ENCODE measurements at regions not wholly inside any gene's neighbourhood (a gene's known extent, or its start where the extent isn't known, plus 50 kb on each side); places are given as distances from the start of the nearest gene placed in this dataset.

GRCh38 chr18:77359561-77360314, 110.1 kb downstream of the GALR1 start:
- no peaks in the 10 kb centered on the region for H3K36me3 ChIP-seq (ENCODE audit: control insufficient read depth, insufficient read depth, low read length)
- no peak overlapping the region for H3K9ac ChIP-seq (ENCODE audit: low read length)
- no peaks in the 10 kb centered on the region for H3K4me1 ChIP-seq (ENCODE audit: control insufficient read depth, insufficient read depth, low read length)
- no peaks in the 10 kb centered on the region for H3K27me3 ChIP-seq (ENCODE audit: control insufficient read depth, insufficient read depth, low read length)
- no peak overlapping the region for H3K4me3 ChIP-seq (ENCODE audit: low read length)
- H3K27ac ChIP-seq (ENCODE audit: low read depth, low read length): no peak overlapping the region

- no peaks in the 10 kb centered on the region for H3K4me1 ChIP-seq (ENCODE audit: control insufficient read depth, insufficient read depth, low read length)
- no peak overlapping the region for H3K4me3 ChIP-seq (ENCODE audit: low read length)
- no peaks in the 10 kb centered on the region for H3K27me3 ChIP-seq (ENCODE audit: control insufficient read depth, insufficient read depth, low read length)
- H3K36me3 ChIP-seq (ENCODE audit: control insufficient read depth, insufficient read depth, low read length): no peaks in the 10 kb centered on the region
- no peak overlapping the region for H3K9ac ChIP-seq (ENCODE audit: low read length)
- no peak overlapping the region for H3K27ac ChIP-seq (ENCODE audit: low read depth, low read length)
These were observed 110.9 kb downstream of the GALR1 start for GRCh38 chr18:77360315-77361190.

- Histone ChIP-seq H3K27me3 (ENCODE audit: control insufficient read depth, insufficient read depth, low read length) (no peaks in the 10 kb centered on the region), H3K4me1 (ENCODE audit: control insufficient read depth, insufficient read depth, low read length) (no peaks in the 10 kb centered on the region), H3K4me3 (ENCODE audit: low read length) (no peak overlapping the region), H3K9ac (ENCODE audit: low read length) (no peak overlapping the region), H3K36me3 (ENCODE audit: control insufficient read depth, insufficient read depth, low read length) (no peaks in the 10 kb centered on the region), H3K27ac (ENCODE audit: low read depth, low read length) (no peak overlapping the region)
These were observed 111.7 kb downstream of the GALR1 start for GRCh38 chr18:77361382-77361781.

- H3K36me3 ChIP-seq (ENCODE audit: control insufficient read depth, insufficient read depth, low read length): no peaks in the 10 kb centered on the region
- H3K27me3 ChIP-seq (ENCODE audit: control insufficient read depth, insufficient read depth, low read length): no peaks in the 10 kb centered on the region
- H3K4me1 ChIP-seq (ENCODE audit: control insufficient read depth, insufficient read depth, low read length): no peaks in the 10 kb centered on the region
- no peak overlapping the region for H3K27ac ChIP-seq (ENCODE audit: low read depth, low read length)
- no peak overlapping the region for H3K9ac ChIP-seq (ENCODE audit: low read length)
- no peak overlapping the region for H3K4me3 ChIP-seq (ENCODE audit: low read length)
These were observed 116.0 kb downstream of the GALR1 start for GRCh38 chr18:77365667-77366066.

- Histone ChIP-seq H3K9ac (ENCODE audit: low read length) (no peak overlapping the region), H3K27ac (ENCODE audit: low read depth, low read length) (no peak overlapping the region), H3K4me1 (ENCODE audit: control insufficient read depth, insufficient read depth, low read length) (no peaks in the 10 kb centered on the region), H3K36me3 (ENCODE audit: control insufficient read depth, insufficient read depth, low read length) (no peaks in the 10 kb centered on the region), H3K27me3 (ENCODE audit: control insufficient read depth, insufficient read depth, low read length) (no peaks in the 10 kb centered on the region), H3K4me3 (ENCODE audit: low read length) (no peak overlapping the region)
These were observed 116.5 kb downstream of the GALR1 start for GRCh38 chr18:77366067-77366719.

- Histone ChIP-seq H3K4me3 (ENCODE audit: low read length) (peak overlapping the region; percentile 37), H3K27me3 (ENCODE audit: control insufficient read depth, insufficient read depth, low read length) (no peaks in the 10 kb centered on the region), H3K4me1 (ENCODE audit: control insufficient read depth, insufficient read depth, low read length) (no peaks in the 10 kb centered on the region), H3K9ac (ENCODE audit: low read length) (no peak overlapping the region), H3K27ac (ENCODE audit: low read depth, low read length) (no peak overlapping the region), H3K36me3 (ENCODE audit: control insufficient read depth, insufficient read depth, low read length) (no peaks in the 10 kb centered on the region)
These were observed 117.3 kb downstream of the GALR1 start for GRCh38 chr18:77366720-77367641.

- H3K9ac ChIP-seq (ENCODE audit: low read length): no peak overlapping the region
- no peak overlapping the region for H3K4me3 ChIP-seq (ENCODE audit: low read length)
- H3K4me1 ChIP-seq (ENCODE audit: control insufficient read depth, insufficient read depth, low read length): no peaks in the 10 kb centered on the region
- H3K27me3 ChIP-seq (ENCODE audit: control insufficient read depth, insufficient read depth, low read length): no peaks in the 10 kb centered on the region
- H3K36me3 ChIP-seq (ENCODE audit: control insufficient read depth, insufficient read depth, low read length): no peaks in the 10 kb centered on the region
- no peak overlapping the region for H3K27ac ChIP-seq (ENCODE audit: low read depth, low read length)
These were observed 120.0 kb downstream of the GALR1 start for GRCh38 chr18:77369644-77370043.

GRCh38 chr18:77373730-77374445, 124.2 kb downstream of the GALR1 start:
- Histone ChIP-seq H3K27ac (ENCODE audit: low read depth, low read length) (no peak overlapping the region), H3K36me3 (ENCODE audit: control insufficient read depth, insufficient read depth, low read length) (no peaks in the 10 kb centered on the region), H3K9ac (ENCODE audit: low read length) (no peak overlapping the region), H3K4me3 (ENCODE audit: low read length) (no peak overlapping the region), H3K4me1 (ENCODE audit: control insufficient read depth, insufficient read depth, low read length) (no peaks in the 10 kb centered on the region), H3K27me3 (ENCODE audit: control insufficient read depth, insufficient read depth, low read length) (no peaks in the 10 kb centered on the region)

GRCh38 chr18:77374446-77374805, 124.8 kb downstream of the GALR1 start:
- Histone ChIP-seq H3K9ac (ENCODE audit: low read length) (no peak overlapping the region), H3K36me3 (ENCODE audit: control insufficient read depth, insufficient read depth, low read length) (no peaks in the 10 kb centered on the region), H3K4me3 (ENCODE audit: low read length) (no peak overlapping the region), H3K27ac (ENCODE audit: low read depth, low read length) (no peak overlapping the region), H3K4me1 (ENCODE audit: control insufficient read depth, insufficient read depth, low read length) (no peaks in the 10 kb centered on the region), H3K27me3 (ENCODE audit: control insufficient read depth, insufficient read depth, low read length) (no peaks in the 10 kb centered on the region)

GRCh38 chr18:77376043-77376732, 126.5 kb downstream of the GALR1 start:
- H3K4me3 ChIP-seq (ENCODE audit: low read length): no peak overlapping the region
- no peaks in the 10 kb centered on the region for H3K36me3 ChIP-seq (ENCODE audit: control insufficient read depth, insufficient read depth, low read length)
- no peaks in the 10 kb centered on the region for H3K27me3 ChIP-seq (ENCODE audit: control insufficient read depth, insufficient read depth, low read length)
- H3K4me1 ChIP-seq (ENCODE audit: control insufficient read depth, insufficient read depth, low read length): no peaks in the 10 kb centered on the region
- no peak overlapping the region for H3K9ac ChIP-seq (ENCODE audit: low read length)
- no peak overlapping the region for H3K27ac ChIP-seq (ENCODE audit: low read depth, low read length)

- Histone ChIP-seq H3K4me1 (ENCODE audit: control insufficient read depth, insufficient read depth, low read length) (no peaks in the 10 kb centered on the region), H3K36me3 (ENCODE audit: control insufficient read depth, insufficient read depth, low read length) (no peaks in the 10 kb centered on the region), H3K9ac (ENCODE audit: low read length) (no peak overlapping the region), H3K27me3 (ENCODE audit: control insufficient read depth, insufficient read depth, low read length) (no peaks in the 10 kb centered on the region), H3K27ac (ENCODE audit: low read depth, low read length) (no peak overlapping the region), H3K4me3 (ENCODE audit: low read length) (no peak overlapping the region)
These were observed 127.1 kb downstream of the GALR1 start for GRCh38 chr18:77376733-77377094.
